Right atrium auricular region (tissue), 2 donors: ENCODE measurements at regions not wholly inside any gene's neighbourhood (a gene's known extent, or its start where the extent isn't known, plus 50 kb on each side); places are given as distances from the start of the nearest gene placed in this dataset.

Experiments used
- DNase-seq: peaks from one replicate; pipeline ENCODE4 v3.0.0-alpha.2; 2019; ENCODE audit warnings: low spot score
- H3K27ac ChIP-seq, 2 donors: fragments of 200-600 bp; sonication (generic); 1 replicate in 1 of 2; 2 replicates in 1 of 2; pipeline ENCODE4 v1.5.1; 2016 to 2019
- H3K27me3 ChIP-seq, 2 donors: fragments of 200-600 bp; sonication (generic); one replicate each; pipeline versions ENCODE4 v1.5.1 to v1.6.0; 2017 to 2019
- H3K36me3 ChIP-seq: fragments of 200-600 bp; sonication (generic); one replicate; pipeline ENCODE4 v1.5.1; 2016
- H3K4me1 ChIP-seq, 2 donors: fragments of 200-600 bp; sonication (generic); one replicate each; pipeline versions ENCODE4 v1.5.1 to v1.6.0; 2017 to 2019
- H3K4me3 ChIP-seq, 2 donors: fragments of 200-600 bp; sonication (generic); 1 replicate in 1 of 2; 2 replicates in 1 of 2; pipeline ENCODE4 v1.5.1; 2017 to 2019; ENCODE audit warnings: mild to moderate bottlenecking in 1 of 2, moderate library complexity in 1 of 2
- H3K9me3 ChIP-seq, 2 donors: fragments of 200-600 bp; sonication (generic); one replicate each; pipeline ENCODE4 v1.5.1; 2019
- TF ChIP-seq, protein P1 (sequence below), 2 donors: fragments of 200-600 bp; sonication (generic); IDR thresholded peaks; one replicate each; pipeline ENCODE4 v1.5.1; 2019; ENCODE audit warnings: antibody characterized with exemption in 2 of 2

DNA sequence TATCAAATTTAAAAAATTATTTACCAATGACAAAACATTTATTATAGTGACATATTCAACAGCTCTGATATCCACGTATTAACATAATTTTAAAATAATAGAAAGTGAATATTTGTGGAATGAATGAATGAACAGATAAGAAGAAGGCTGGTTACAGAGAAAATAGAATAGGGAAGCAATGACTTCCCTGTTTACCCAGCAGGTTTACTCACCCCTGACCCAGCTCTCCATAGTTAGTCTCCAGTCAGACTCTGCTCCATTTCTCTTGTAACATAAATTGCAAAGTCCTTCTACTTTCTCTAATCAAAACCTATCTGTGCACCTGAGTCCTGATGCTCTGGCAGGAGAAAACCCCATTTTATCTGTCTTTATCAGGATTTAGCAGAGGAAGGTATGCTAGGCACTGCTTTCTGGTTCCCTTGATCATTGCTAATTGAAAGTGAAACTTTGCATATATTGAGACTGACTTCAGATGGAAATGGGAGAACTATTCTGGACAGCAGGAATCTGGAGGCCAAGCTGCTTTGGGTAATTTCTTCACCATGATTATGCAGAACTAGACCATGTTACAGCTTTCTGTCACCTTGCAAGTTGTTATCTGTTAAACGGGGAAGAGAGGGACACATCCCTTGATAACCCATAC is 363.0 kb downstream of the FAT4 start:
- Histone ChIP-seq H3K9me3 (no peaks in the 10 kb centered on the region), H3K27ac (no peak overlapping the region), H3K36me3 (no peaks in the 10 kb centered on the region), H3K4me1 (no peaks in the 10 kb centered on the region), H3K4me3 (no peak overlapping the region), H3K27me3 (no peaks in the 10 kb centered on the region)
- DNase-seq, result no peak
- TF ChIP-seq, protein P1, sequence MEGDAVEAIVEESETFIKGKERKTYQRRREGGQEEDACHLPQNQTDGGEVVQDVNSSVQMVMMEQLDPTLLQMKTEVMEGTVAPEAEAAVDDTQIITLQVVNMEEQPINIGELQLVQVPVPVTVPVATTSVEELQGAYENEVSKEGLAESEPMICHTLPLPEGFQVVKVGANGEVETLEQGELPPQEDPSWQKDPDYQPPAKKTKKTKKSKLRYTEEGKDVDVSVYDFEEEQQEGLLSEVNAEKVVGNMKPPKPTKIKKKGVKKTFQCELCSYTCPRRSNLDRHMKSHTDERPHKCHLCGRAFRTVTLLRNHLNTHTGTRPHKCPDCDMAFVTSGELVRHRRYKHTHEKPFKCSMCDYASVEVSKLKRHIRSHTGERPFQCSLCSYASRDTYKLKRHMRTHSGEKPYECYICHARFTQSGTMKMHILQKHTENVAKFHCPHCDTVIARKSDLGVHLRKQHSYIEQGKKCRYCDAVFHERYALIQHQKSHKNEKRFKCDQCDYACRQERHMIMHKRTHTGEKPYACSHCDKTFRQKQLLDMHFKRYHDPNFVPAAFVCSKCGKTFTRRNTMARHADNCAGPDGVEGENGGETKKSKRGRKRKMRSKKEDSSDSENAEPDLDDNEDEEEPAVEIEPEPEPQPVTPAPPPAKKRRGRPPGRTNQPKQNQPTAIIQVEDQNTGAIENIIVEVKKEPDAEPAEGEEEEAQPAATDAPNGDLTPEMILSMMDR (IDR thresholded peaks at IDR 0.05), result no peak

DNA sequence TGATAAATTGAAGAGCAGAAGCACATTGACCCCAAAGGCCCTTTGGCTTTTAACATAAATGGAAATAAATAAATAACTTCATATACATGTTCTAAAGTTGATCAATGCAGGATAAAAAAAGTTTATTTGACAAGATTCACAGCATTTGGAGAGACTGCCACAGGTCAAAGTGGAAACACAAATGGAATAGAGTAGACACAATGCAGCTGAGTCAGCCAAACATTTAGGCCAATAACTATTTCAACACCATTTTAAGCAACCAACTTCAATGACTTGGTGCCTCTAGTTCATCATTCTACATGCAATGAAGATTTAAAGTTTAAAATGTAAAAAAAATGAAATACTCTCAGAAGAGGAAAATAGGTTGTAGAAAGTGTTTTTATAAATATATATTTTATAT is 365.2 kb downstream of the FAT4 start:
- H3K27ac ChIP-seq, result no peak overlapping the region
- no peaks in the 10 kb centered on the region for H3K4me1 ChIP-seq
- TF ChIP-seq, protein P1 (IDR thresholded peaks at IDR 0.05), result no peak
- no peaks in the 10 kb centered on the region for H3K36me3 ChIP-seq
- DNase-seq, result no peak
- H3K4me3 ChIP-seq, result no peak overlapping the region
- H3K27me3 ChIP-seq, result no peaks in the 10 kb centered on the region
- no peaks in the 10 kb centered on the region for H3K9me3 ChIP-seq

DNA sequence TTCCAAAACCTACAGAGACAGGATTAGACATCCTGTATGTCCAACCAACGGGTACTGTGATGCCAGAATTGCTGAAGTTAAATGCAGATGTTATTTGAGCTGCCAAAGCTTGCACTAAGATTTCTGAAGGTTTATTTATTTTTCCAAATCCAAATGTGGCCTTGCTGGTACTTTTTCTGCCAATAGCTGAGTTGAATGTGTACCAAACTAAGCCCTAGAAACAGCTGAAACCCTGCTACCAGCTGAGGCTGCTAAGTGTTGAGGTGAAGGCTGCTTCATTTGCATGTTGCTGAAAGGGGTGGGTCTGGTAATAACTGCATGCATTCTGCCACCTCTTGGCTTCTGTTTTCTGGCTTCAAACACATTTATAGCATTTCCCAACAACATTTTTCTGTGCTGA is 366.5 kb downstream of the FAT4 start:
- H3K36me3 ChIP-seq, result no peaks in the 10 kb centered on the region
- no peaks in the 10 kb centered on the region for H3K27me3 ChIP-seq
- no peaks in the 10 kb centered on the region for H3K9me3 ChIP-seq
- no peaks in the 10 kb centered on the region for H3K4me1 ChIP-seq
- H3K27ac ChIP-seq, result no peak overlapping the region
- DNase-seq, result no peak
- TF ChIP-seq, protein P1 (IDR thresholded peaks at IDR 0.05), result no peak
- no peak overlapping the region for H3K4me3 ChIP-seq

GRCh38 chr4:125682730-125683129 is 368.0 kb downstream of the FAT4 start:
- H3K9me3 ChIP-seq, result no peaks in the 10 kb centered on the region
- no peaks in the 10 kb centered on the region for H3K36me3 ChIP-seq
- TF ChIP-seq, protein P1 (IDR thresholded peaks at IDR 0.05), result no peak
- H3K27me3 ChIP-seq, result no peaks in the 10 kb centered on the region
- H3K4me1 ChIP-seq, result no peaks in the 10 kb centered on the region
- H3K4me3 ChIP-seq, result no peak overlapping the region
- no peak for DNase-seq
- no peak overlapping the region for H3K27ac ChIP-seq

- H3K36me3 ChIP-seq, result no peaks in the 10 kb centered on the region
- no peaks in the 10 kb centered on the region for H3K27me3 ChIP-seq
- TF ChIP-seq, protein P1 (IDR thresholded peaks at IDR 0.05), result no peak
- H3K4me1 ChIP-seq, result no peaks in the 10 kb centered on the region
- no peak overlapping the region for H3K4me3 ChIP-seq
- no peaks in the 10 kb centered on the region for H3K9me3 ChIP-seq
- no peak for DNase-seq
- no peak overlapping the region for H3K27ac ChIP-seq
These were observed 374.1 kb downstream of the FAT4 start for GRCh38 chr4:125688841-125689240.

DNA sequence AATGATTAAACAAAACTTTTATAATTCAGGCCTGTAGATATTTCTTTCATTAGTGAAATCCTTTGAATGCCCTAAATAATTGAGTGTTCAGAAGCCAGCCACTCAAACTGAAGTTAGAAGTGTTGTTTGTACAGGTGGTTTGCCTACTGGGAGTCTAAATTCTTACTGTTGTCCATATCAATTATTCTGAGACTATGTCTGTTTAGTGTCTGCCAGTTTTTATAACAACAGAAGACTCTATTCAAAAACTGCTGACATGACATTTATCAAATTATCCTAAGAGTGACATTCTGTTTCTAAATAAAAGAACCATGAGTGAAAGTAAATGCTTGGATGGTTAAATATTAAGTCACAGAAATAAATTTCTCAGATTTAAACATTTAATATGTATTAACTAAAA is 375.1 kb downstream of the FAT4 start:
- no peak overlapping the region for H3K27ac ChIP-seq
- no peaks in the 10 kb centered on the region for H3K9me3 ChIP-seq
- H3K4me1 ChIP-seq, result no peaks in the 10 kb centered on the region
- no peaks in the 10 kb centered on the region for H3K27me3 ChIP-seq
- TF ChIP-seq, protein P1 (IDR thresholded peaks at IDR 0.05), result no peak
- no peak for DNase-seq
- H3K36me3 ChIP-seq, result no peaks in the 10 kb centered on the region
- H3K4me3 ChIP-seq, result no peak overlapping the region
